Nucleus accumbens (tissue), 56 donors: ENCODE measurements at regions not wholly inside any gene's neighbourhood (a gene's known extent, or its start where the extent isn't known, plus 50 kb on each side); places are given as distances from the start of the nearest gene placed in this dataset.
"Not testable (repeated sequence)": the region's sequence is repeated elsewhere in the genome, so short reads cannot be mapped to it uniquely, and the experiment has no call there.

ENCODE experiments used
- DNase-seq, 56 donors: peaks; one replicate each; lab custom pipeline; 2025; lab: John Stamatoyannopoulos, UW

DNA sequence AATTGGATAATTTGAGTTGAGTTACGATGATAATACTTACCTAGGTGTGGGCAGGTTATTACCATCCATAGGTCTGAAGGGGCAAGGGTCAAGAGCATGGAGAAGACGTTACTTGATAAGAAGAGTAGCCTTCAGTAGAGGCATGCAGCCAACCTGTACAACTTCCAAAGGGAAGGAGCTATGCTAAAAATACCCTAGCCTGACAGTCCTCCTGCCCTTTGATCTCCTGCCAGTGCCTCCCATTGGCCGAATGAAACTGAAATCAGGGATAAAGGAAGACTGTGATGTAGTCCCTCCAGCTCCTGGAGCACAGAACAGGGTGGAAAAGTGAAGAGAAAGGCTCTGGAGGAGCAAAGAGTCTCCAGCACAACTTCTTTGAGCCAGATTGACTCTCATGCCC lies 487.4 kb downstream of the ADCYAP1 start:
- DNase-seq, result no peak

DNA sequence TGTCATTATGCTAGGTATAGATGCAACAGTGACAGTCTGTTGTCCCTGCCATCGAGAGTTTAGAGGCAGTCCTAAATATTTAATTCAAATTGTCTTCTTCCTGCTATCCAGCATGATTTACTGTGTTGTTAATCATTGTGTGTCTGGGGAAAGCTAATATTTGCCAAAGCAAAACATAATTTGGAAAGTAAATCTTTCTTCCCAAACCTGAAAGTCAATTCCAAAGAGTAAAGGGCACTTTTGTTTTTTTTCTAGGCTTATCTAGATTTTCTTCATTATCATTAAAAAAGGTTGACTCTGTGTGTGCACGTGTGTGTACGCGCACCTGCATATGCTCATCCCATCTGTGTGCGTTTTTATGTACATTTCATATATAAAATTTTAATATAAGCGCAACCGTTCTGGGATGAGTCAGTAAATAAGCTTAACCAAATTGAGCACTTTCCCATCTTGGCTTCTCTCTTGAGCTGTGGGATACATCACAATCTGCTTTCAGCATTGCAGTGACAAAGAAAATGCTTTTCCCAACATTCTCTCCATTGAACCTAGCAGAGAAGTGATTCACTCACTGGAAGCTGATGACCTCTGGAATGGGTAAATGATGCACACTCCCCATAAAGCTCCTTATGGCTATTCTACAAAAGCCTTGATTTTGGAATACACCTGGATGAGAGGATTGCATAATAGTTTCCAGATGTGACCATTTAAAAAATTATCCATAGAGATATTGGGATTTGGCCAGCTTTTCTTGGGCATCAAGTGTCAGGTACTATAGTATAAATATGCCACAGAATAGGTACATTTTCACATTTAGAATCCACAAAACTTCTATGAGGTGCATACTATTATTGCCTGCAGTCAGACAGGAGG lies 488.4 kb downstream of the ADCYAP1 start:
- no peak for DNase-seq

DNA sequence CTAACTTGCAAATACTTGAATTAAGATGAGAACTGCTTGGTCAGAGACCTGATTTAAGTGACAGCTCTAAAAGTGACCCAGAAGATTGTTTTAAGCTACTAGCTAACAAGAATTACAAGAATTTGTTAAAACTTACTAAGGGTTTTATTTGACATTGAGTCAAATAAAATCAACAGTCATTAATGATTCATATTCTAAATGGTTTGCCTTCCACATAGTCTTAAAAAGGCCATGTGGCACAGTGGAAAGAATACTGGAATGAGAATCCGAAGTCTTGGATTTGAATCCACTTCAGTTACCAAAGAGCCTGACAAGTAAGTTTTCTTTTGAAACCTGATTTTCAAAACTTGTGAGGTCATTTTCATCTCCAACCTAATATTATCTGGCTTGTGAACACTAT lies 489.3 kb downstream of the ADCYAP1 start:
- DNase-seq, result no peak

- no peak for DNase-seq
These were observed 489.8 kb downstream of the ADCYAP1 start for GRCh38 chr18:1394426-1394825.

GRCh38 chr18:1394966-1395365 lies 490.3 kb downstream of the ADCYAP1 start:
- no peak for DNase-seq

- no peak for DNase-seq
These were observed 503.7 kb downstream of the ADCYAP1 start for GRCh38 chr18:1408376-1408775.

GRCh38 chr18:1412655-1413322 lies 508.1 kb downstream of the ADCYAP1 start:
- DNase-seq, result no peak

DNA sequence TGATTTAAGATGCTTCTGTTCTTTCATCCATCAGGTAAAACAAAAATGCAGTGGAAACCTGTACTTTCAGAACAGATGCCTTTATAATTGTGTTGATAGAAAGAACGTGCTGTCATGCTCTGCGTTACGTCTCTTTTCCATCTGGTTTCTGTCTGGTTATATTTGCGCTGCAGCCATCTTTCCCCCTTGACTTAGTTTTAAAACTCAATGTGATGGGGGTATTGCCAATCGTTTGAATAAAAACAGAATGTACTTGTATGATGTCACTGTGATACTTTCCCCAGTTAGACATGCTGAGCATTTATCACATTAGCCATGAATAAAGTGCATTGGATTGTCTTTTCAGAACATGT lies 508.6 kb downstream of the ADCYAP1 start:
- DNase-seq, result no peak

- DNase-seq, result no peak
These were observed 511.4 kb downstream of the ADCYAP1 start for GRCh38 chr18:1416074-1416473.

DNA sequence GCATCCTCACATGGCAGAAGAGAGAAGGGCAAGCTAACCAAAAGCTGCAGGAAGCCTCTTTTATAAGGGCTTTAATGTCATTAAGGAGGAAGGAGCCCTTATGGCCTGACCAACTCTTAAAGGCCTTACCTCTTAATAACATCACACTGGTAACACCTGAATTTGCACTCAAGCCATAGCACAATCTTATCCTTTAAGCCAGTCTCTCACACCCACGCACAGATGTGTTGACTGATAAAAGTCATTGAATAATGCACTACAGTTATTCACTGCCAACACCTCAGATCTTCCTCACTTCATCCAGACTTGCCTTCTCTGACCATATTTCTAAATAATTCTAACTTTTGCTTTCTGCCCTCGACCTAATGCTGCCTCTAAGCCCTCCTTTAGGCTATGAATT lies 516.8 kb downstream of the ADCYAP1 start:
- no peak for DNase-seq

GRCh38 chr18:1422634-1423033 lies 518.0 kb downstream of the ADCYAP1 start:
- no peak for DNase-seq

DNA sequence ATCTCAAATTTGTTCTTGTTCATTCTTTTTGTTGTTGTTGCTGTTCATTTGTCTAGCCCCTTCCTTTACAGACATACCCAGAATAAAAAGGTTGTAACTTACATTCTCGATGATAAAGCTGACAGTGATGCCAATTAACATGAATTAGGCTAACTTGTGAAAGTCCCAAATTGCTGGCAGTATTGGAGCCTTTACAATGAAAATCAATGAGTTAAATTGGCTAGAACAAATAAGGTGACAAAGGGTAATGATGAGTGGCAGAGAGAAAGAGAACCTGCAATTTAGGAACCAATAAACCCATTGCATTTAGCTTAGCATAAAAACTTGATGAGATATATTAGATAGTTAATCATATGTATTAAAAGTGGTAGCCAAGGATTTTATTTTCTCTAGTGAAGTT lies 521.0 kb downstream of the ADCYAP1 start:
- no peak for DNase-seq

GRCh38 chr18:1435487-1435886 lies 530.8 kb downstream of the ADCYAP1 start:
- DNase-seq, result no peak

DNA sequence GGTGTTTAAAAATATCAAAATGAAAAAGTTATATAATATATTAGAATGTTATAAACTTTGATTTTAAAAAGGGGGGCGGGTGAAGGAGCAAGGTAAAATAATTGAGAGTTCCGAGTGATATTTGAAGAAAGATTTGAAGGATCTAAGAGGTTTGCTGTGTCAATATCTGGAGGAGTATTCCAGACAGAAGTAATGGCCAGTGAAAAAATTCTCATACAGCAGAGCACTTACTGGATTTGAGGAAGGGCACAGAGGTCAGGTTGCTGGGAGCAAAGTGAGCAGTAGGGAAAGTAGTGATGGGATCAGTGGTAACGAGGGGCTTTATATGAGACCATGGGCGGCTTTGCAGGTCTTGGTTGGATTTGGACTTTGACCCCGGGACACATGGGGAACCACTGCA lies 531.5 kb downstream of the ADCYAP1 start:
- no peak for DNase-seq

GRCh38 chr18:1438458-1438910 lies 533.8 kb downstream of the ADCYAP1 start:
- DNase-seq, result no peak

DNA sequence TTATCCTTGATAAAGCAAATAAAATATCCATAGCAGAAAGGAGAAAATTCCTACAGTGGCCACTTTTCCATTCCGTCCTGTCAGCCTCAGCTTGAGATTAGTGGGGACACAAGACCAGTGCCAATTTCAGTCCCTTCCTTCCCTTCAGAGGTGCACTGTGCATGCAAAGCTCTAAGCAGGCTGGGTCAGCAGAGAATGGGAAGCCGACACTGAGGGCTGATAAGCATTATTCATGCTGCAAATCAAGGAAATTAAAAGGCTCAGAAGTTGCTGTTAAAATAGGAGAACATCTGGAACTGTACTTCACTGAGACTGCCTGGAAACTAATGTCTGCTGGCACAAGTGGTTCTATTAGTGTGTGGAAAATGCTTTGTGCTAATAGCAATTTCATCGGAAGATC lies 534.3 kb downstream of the ADCYAP1 start:
- no peak for DNase-seq

DNA sequence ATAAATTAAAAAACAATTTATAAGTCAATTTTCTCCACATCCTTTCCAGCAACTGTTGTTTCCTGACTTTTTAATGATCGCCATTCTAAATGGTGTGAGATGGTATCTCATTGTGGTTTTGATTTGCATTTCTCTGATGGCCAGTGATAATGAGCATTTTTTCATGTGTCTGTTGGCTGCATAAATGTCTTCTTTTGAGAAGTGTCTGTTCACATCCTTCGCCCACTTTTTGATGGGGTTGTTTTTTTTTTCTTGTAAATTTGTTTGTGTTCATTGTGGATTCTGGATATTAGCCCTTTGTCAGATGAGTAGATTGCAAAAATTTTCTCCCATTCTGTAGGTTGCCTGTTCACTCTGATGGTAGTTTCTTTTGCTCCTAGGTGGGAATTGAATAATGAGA lies 539.4 kb downstream of the ADCYAP1 start:
- DNase-seq, result not testable (repeated sequence)

GRCh38 chr18:1446765-1447164 lies 542.1 kb downstream of the ADCYAP1 start:
- no peak for DNase-seq

DNA sequence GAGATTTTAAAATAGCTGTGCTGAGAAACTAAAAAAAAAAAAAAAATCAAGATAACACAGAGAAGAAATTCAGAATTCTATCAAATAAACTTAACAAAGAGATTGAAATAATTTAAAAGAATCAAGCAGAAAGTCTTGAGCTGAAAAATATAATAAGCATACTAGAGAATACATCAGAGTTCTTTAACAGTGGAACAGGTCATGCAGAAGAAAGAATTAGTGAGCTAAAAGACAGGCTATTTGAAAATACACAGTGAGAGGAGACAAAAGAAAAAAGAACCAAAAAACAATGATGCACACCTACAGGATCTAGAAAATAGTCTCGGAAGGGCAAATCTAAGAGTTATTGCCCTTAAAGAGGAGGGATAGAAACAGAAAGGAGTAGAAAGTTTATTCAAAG lies 548.1 kb downstream of the ADCYAP1 start:
- no peak for DNase-seq

- no peak for DNase-seq
These were observed 550.9 kb downstream of the ADCYAP1 start for GRCh38 chr18:1455605-1456004.

DNA sequence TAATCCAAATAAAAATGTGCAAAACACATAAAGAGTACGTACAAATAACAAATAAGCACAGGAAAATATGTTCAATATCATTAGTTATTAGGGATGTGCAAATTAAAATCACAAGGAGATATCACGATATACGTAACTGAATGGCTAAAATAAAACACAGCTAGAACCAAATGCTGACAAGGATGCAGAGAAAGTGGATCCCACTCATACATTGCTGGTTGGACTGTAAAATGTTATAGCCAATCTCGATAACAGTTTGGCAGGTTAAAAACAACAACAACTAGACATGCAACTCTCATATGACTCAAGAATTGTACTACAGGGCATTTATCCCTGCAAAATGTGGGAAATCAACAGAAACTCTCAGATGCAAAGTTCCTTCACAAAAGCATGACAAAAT lies 553.9 kb downstream of the ADCYAP1 start:
- DNase-seq, result no peak

GRCh38 chr18:1463981-1464380 lies 559.3 kb downstream of the ADCYAP1 start:
- DNase-seq, result no peak
